HCT116 (cell line): ENCODE measurements at regions not wholly inside any gene's neighbourhood (a gene's known extent, or its start where the extent isn't known, plus 50 kb on each side); places are given as distances from the start of the nearest gene placed in this dataset.

Experiments
- ATAC-seq: fragments of 200-7000 bp; cut with Tn5 transposase; 2 replicates; pipeline ENCODE4 v1.9.1; 2020; ENCODE audit warnings: mild to moderate bottlenecking, moderate library complexity
- BruUV-seq: library from RNA; stranded (reverse); fragments of 400-500 nt; replicated peaks from 2 replicates; lab custom pipeline; 2021; lab: Mats Ljungman, UMichigan
- CTCF ChIA-PET: fragments of 300-600 bp; sonication (Branson Sonifier 250); formaldehyde crosslinking; loops from one replicate; lab custom pipeline; 2021; ENCODE audit warnings: antibody characterized with exemption; lab: Charles Lee
- POLR2A ChIA-PET: fragments of 300-600, 350-600 bp; sonication (Branson Sonifier 250); formaldehyde crosslinking; loops from one replicate; lab custom pipeline; 2021; ENCODE audit warnings: antibody characterized with exemption; lab: Charles Lee
- RAD21 ChIA-PET, 2 experiments: fragments of 300-600 bp; sonication (Branson Sonifier 250); formaldehyde crosslinking; loops; one replicate each; lab custom pipeline; 2023; ENCODE audit warnings: low total read pairs in 2 of 2; ENCODE audit not compliant: uncharacterized antibody in 2 of 2, unreplicated experiment in 2 of 2, low non-redundant PET in 1 of 2; lab: Charles Lee
- DNase-seq: peaks from one replicate; pipeline ENCODE4 v3.0.0-alpha.2; 2010; ENCODE audit warnings: low read depth, low spot score
- H2AFZ ChIP-seq: fragments of 200-600 bp; shearing (Covaris generic), sonication (generic); 2 replicates; pipeline ENCODE4 v1.6.1; 2017; ENCODE audit warnings: low read depth, mixed run types, mixed read lengths, antibody characterized with exemption, low read length; ENCODE audit not compliant: poor library complexity, severe bottlenecking
- H3K27ac ChIP-seq: 2 replicates; pipeline ENCODE4 v1.5.1; 2012; ENCODE audit warnings: low read depth, low read length
- H3K27me3 ChIP-seq: fragments of 200-600 bp; sonication (generic); 2 replicates; pipeline ENCODE4 v1.6.1; 2016; ENCODE audit warnings: mixed run types, low read length, mixed read lengths; ENCODE audit not compliant: insufficient read depth
- H3K36me3 ChIP-seq, 2 experiments: fragments of 200-500 bp in 1 of 2; fragments of 200-600 bp in 1 of 2; sonication (Bioruptor generic) in 1 of 2; sonication (generic) in 1 of 2; 2 replicates each; pipeline versions ENCODE4 v1.5.1 to v1.6.1; 2014 to 2016; ENCODE audit warnings: low read length in 2 of 2, inconsistent platforms in 1 of 2, mixed read lengths in 1 of 2, mixed run types in 1 of 2; ENCODE audit not compliant: insufficient read depth in 2 of 2, control insufficient read depth in 1 of 2
- H3K4me1 ChIP-seq, 2 experiments: fragments of 200-600 bp in 1 of 2; sonication (generic) in 1 of 2; 2 replicates each; pipeline versions ENCODE4 v1.5.1 to v1.6.1; 2012 to 2017; ENCODE audit warnings: low read length in 2 of 2, inconsistent platforms in 1 of 2, mild to moderate bottlenecking in 1 of 2, mixed read lengths in 1 of 2, mixed run types in 1 of 2, moderate library complexity in 1 of 2; ENCODE audit not compliant: insufficient read depth in 2 of 2, control insufficient read depth in 1 of 2
- H3K4me2 ChIP-seq: fragments of 200-600 bp; sonication (generic); 2 replicates; pipeline ENCODE4 v1.6.1; 2017; ENCODE audit warnings: mixed run types, low read length, mixed read lengths
- H3K4me3 ChIP-seq, 2 experiments: fragments of 200-600 bp in 1 of 2; sonication (generic) in 1 of 2; replicated peaks in 1 of 2; 2 replicates each; pipeline ENCODE4 v1.5.1; 2011 to 2016; ENCODE audit warnings: low read length in 2 of 2, control low read depth in 1 of 2, low read depth in 1 of 2, mild to moderate bottlenecking in 1 of 2, mixed read lengths in 1 of 2, mixed run types in 1 of 2
- H3K79me2 ChIP-seq: fragments of 200-600 bp; sonication (generic); 2 replicates; pipeline ENCODE4 v1.6.1; 2017; ENCODE audit warnings: mild to moderate bottlenecking, mixed run types, low read length, moderate library complexity, mixed read lengths; ENCODE audit not compliant: insufficient read depth
- H3K9ac ChIP-seq: fragments of 200-600 bp; sonication (generic); 2 replicates; pipeline ENCODE4 v1.6.1; 2016; ENCODE audit warnings: low read length, mixed read lengths
- H3K9me2 ChIP-seq: fragments of 200-600 bp; sonication (generic), shearing (Covaris generic); 2 replicates; pipeline ENCODE4 v1.6.1; 2017; ENCODE audit warnings: mixed run types, mild to moderate bottlenecking, moderate library complexity; ENCODE audit not compliant: insufficient read depth
- H3K9me3 ChIP-seq, 2 experiments: fragments of 200-500 bp in 1 of 2; fragments of 200-600 bp in 1 of 2; sonication (Bioruptor generic) in 1 of 2; sonication (generic) in 1 of 2; 2 replicates each; pipeline ENCODE4 v1.6.1; 2014 to 2017; ENCODE audit warnings: low read length in 2 of 2, mixed read lengths in 2 of 2, inconsistent platforms in 1 of 2, low read depth in 1 of 2, mild to moderate bottlenecking in 1 of 2, mixed run types in 1 of 2, moderate library complexity in 1 of 2; ENCODE audit not compliant: control insufficient read depth in 1 of 2, insufficient read depth in 1 of 2
- H4K20me1 ChIP-seq: fragments of 200-600 bp; sonication (generic), shearing (Covaris generic); 2 replicates; pipeline ENCODE4 v1.6.1; 2017; ENCODE audit warnings: mixed run types, mild to moderate bottlenecking, moderate library complexity; ENCODE audit not compliant: insufficient read depth
- CBX3 ChIP-seq: IDR thresholded peaks from 2 replicates; pipeline ENCODE4 v1.6.1; 2012; ENCODE audit warnings: low read depth
- CEBPB ChIP-seq: IDR thresholded peaks from 2 replicates; pipeline ENCODE4 v1.6.1; 2012; ENCODE audit warnings: low read depth
- ELF1 ChIP-seq: IDR thresholded peaks from 2 replicates; pipeline ENCODE4 v1.6.1; 2012; ENCODE audit warnings: low read depth, borderline replicate concordance
- EZH2 ChIP-seq: fragments of 200-600 bp; sonication (generic); IDR thresholded peaks from 2 replicates; pipeline ENCODE4 v1.6.1; 2017; ENCODE audit warnings: antibody characterized with exemption, mixed run types
- FOSL1 ChIP-seq: IDR thresholded peaks from 2 replicates; pipeline ENCODE4 v1.6.1; 2012; ENCODE audit warnings: low read depth
- JUND ChIP-seq: IDR thresholded peaks from 2 replicates; pipeline ENCODE4 v1.6.1; 2012
- POLR2A ChIP-seq: IDR thresholded peaks from 2 replicates; pipeline ENCODE4 v1.7.0; 2011; ENCODE audit warnings: borderline replicate concordance; ENCODE audit not compliant: insufficient read depth, insufficient read length; ENCODE audit errors: extremely low read depth
- POLR2AphosphoS5 ChIP-seq: IDR thresholded peaks from 2 replicates; pipeline ENCODE4 v1.6.1; 2011; ENCODE audit warnings: mild to moderate bottlenecking, low read depth, low read length, moderate library complexity
- SIN3A ChIP-seq: IDR thresholded peaks from 2 replicates; pipeline ENCODE4 v1.6.1; 2012; ENCODE audit warnings: low read depth
- TCF7L2 ChIP-seq: IDR thresholded peaks from 2 replicates; pipeline ENCODE4 v1.7.0; 2011; ENCODE audit warnings: borderline replicate concordance, inconsistent platforms; ENCODE audit not compliant: insufficient read depth, insufficient read length; ENCODE audit errors: extremely low read depth
- ZNF274 ChIP-seq: fragments of 200-500 bp; sonication (Bioruptor generic); IDR thresholded peaks from 2 replicates; pipeline ENCODE4 v1.6.1; 2014; ENCODE audit warnings: mild to moderate bottlenecking, low read depth, low read length, inconsistent platforms
- intact Hi-C: fragments of 100-400 bp; cut with micrococcal nuclease; formaldehyde crosslinking; loops from 2 replicates; pipeline ENCODE4 v1.10.0; 2022
- TF ChIP-seq, protein P1 (sequence below), 3 experiments: fragments of 200-600 bp in 1 of 3; sonication (generic) in 1 of 3; IDR thresholded peaks in 2 of 3; conservative IDR thresholded peaks in 1 of 3; 2 replicates each; pipeline ENCODE4 v1.5.1; 2012 to 2017; ENCODE audit warnings: low read depth in 2 of 3, low read length in 2 of 3, antibody characterized with exemption in 1 of 3, borderline replicate concordance in 1 of 3, control low read depth in 1 of 3, mild to moderate bottlenecking in 1 of 3, mixed read lengths in 1 of 3, mixed run types in 1 of 3, moderate library complexity in 1 of 3; ENCODE audit not compliant: insufficient read depth in 1 of 3
- TF ChIP-seq, protein P2 (sequence below): IDR thresholded peaks from 2 replicates; pipeline ENCODE4 v1.6.1; 2012
- TF ChIP-seq, protein P3 (sequence below): IDR thresholded peaks from 2 replicates; pipeline ENCODE4 v1.6.1; 2012

DNA sequence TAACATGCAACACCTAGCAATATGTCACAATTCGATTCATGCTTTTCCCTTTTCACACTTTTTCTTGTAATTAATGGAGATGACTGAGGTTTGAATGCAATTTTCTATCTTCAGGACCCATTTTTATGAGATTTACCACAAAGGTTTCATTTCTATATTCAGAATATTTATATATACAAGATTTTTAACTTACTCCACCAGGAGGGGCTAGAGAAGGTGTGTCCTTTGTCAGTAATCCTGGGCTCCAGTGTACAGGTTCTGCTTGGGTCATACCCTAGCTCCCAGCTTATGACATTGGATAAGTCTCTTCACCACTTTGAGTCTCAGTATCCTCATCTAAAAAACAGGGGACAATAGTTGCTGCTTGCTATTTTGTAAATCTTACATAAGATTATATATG is 95.7 kb upstream of the SLC24A5 start:
- TF ChIP-seq, protein P1, sequence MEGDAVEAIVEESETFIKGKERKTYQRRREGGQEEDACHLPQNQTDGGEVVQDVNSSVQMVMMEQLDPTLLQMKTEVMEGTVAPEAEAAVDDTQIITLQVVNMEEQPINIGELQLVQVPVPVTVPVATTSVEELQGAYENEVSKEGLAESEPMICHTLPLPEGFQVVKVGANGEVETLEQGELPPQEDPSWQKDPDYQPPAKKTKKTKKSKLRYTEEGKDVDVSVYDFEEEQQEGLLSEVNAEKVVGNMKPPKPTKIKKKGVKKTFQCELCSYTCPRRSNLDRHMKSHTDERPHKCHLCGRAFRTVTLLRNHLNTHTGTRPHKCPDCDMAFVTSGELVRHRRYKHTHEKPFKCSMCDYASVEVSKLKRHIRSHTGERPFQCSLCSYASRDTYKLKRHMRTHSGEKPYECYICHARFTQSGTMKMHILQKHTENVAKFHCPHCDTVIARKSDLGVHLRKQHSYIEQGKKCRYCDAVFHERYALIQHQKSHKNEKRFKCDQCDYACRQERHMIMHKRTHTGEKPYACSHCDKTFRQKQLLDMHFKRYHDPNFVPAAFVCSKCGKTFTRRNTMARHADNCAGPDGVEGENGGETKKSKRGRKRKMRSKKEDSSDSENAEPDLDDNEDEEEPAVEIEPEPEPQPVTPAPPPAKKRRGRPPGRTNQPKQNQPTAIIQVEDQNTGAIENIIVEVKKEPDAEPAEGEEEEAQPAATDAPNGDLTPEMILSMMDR (IDR thresholded peaks at IDR 0.05 in 2 of 3, conservative IDR thresholded peaks at IDR 0.05 in 1 of 3; ENCODE audit: borderline replicate concordance in 1 of 3, insufficient read depth in 1 of 3, low read depth in 2 of 3, low read length in 2 of 3): no peak
- TF ChIP-seq CBX3 (no peak), ZNF274 (no peak), JUND (no peak), ELF1 (no peak), POLR2A (no peak), SIN3A (no peak), TCF7L2 (no peak), EZH2 (no peak), CEBPB (no peak), POLR2AphosphoS5 (no peak), FOSL1 (no peak)
- TF ChIP-seq, protein P2, sequence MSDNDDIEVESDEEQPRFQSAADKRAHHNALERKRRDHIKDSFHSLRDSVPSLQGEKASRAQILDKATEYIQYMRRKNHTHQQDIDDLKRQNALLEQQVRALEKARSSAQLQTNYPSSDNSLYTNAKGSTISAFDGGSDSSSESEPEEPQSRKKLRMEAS: no peak
- TF ChIP-seq, protein P3, sequence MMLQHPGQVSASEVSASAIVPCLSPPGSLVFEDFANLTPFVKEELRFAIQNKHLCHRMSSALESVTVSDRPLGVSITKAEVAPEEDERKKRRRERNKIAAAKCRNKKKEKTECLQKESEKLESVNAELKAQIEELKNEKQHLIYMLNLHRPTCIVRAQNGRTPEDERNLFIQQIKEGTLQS: no peak
- intact Hi-C loops: no loop called here
- no peaks in the 10 kb centered on the region for H4K20me1 ChIP-seq
- no peak overlapping the region for H2AFZ ChIP-seq
- no peaks in the 10 kb centered on the region for H3K36me3 ChIP-seq
- DNase-seq: no peak
- H3K79me2 ChIP-seq: no peaks in the 10 kb centered on the region
- H3K4me2 ChIP-seq: no peak overlapping the region
- CTCF ChIA-PET: no interaction called here
- no peaks in the 10 kb centered on the region for H3K9me2 ChIP-seq
- RAD21 ChIA-PET: no interaction called here
- no peak overlapping the region for H3K9ac ChIP-seq
- H3K4me3 ChIP-seq: no peak overlapping the region
- no peaks in the 10 kb centered on the region for H3K4me1 ChIP-seq
- POLR2A ChIA-PET: no interaction called here
- H3K9me3 ChIP-seq: peaks cover 0 to 10% of the 10 kb centered on the region in 2 experiments; a peak in 2 of 4 replicates
- no TSS peak for BruUV-seq
- ATAC-seq: no peak
- H3K27me3 ChIP-seq: no peaks in the 10 kb centered on the region
- no peak overlapping the region for H3K27ac ChIP-seq
